ENCODE measurements at regions not wholly inside any gene's neighbourhood (a gene's known extent, or its start where the extent isn't known, plus 50 kb on each side); places are given as distances from the start of the nearest gene placed in this dataset.

GRCh38 chr13:86660090-86660489 lies 860.9 kb upstream of the SLITRK6 start:
- H3K36me3 Mint-ChIP-seq = no peaks in the 10 kb centered on the region
- ChIA-PET CTCF (no interaction called here), POLR2A (no interaction called here)
- H3K27ac Mint-ChIP-seq = no peak overlapping the region
- no peak overlapping the region for H3K4me3 Mint-ChIP-seq
- peaks cover 25% of the 10 kb centered on the region for H3K9me3 Mint-ChIP-seq
- TF ChIP-seq JAZF1 (CRISPR knock-in tag; IDR thresholded peaks at IDR 0.05) (no peak), AR (CRISPR knock-in tag; IDR thresholded peaks at IDR 0.05) (no peak), ZNF671 (CRISPR knock-in tag; IDR thresholded peaks at IDR 0.05) (no peak), E2F4 (CRISPR knock-in tag; IDR thresholded peaks at IDR 0.05; ENCODE audit: borderline replicate concordance, low read depth) (no peak), NR3C1 (CRISPR knock-in tag; conservative IDR thresholded peaks at IDR 0.05; ENCODE audit: low read depth) (no peak)
- H3K4me1 Mint-ChIP-seq = peaks cover 8% of the 10 kb centered on the region
- no peak for ATAC-seq
- no peaks in the 10 kb centered on the region for H3K27me3 Mint-ChIP-seq (ENCODE audit: low read depth)
- DNase-seq (ENCODE audit: low spot score) = no peak

- ChIA-PET POLR2A (no interaction called here), CTCF (no interaction called here)
- Mint-ChIP-seq H3K9me3 (peaks cover 18% of the 10 kb centered on the region; the same call in 1 of the 2 replicates), H3K4me3 (no peak overlapping the region), H3K27ac (no peak overlapping the region), H3K4me1 (no peaks in the 10 kb centered on the region), H3K36me3 (no peaks in the 10 kb centered on the region), H3K27me3 (ENCODE audit: low read depth) (no peaks in the 10 kb centered on the region; the same call in 1 of the 2 replicates)
- ATAC-seq = no peak
- no peak for DNase-seq (ENCODE audit: low spot score)
- TF ChIP-seq MLX (CRISPR knock-in tag; IDR thresholded peaks at IDR 0.05) (no peak), IRF2 (CRISPR knock-in tag; IDR thresholded peaks at IDR 0.05; ENCODE audit: borderline replicate concordance, low read depth) (no peak), EMX1 (CRISPR knock-in tag; IDR thresholded peaks at IDR 0.05) (no peak), GRHL2 (CRISPR knock-in tag; IDR thresholded peaks at IDR 0.05; ENCODE audit: insufficient replicate concordance, severe bottlenecking) (no peak), SMAD4 (CRISPR knock-in tag; IDR thresholded peaks at IDR 0.05) (no peak), ZNF512 (CRISPR knock-in tag; IDR thresholded peaks at IDR 0.05; ENCODE audit: borderline replicate concordance) (no peak), JUN (CRISPR knock-in tag; IDR thresholded peaks at IDR 0.05) (no peak), NR3C1 (CRISPR knock-in tag; conservative IDR thresholded peaks at IDR 0.05; ENCODE audit: low read depth) (no peak), NR1H2 (CRISPR knock-in tag; IDR thresholded peaks at IDR 0.05) (no peak), ZNF219 (CRISPR knock-in tag; IDR thresholded peaks at IDR 0.05; ENCODE audit: borderline replicate concordance) (no peak)
- TF ChIP-seq, protein P1, sequence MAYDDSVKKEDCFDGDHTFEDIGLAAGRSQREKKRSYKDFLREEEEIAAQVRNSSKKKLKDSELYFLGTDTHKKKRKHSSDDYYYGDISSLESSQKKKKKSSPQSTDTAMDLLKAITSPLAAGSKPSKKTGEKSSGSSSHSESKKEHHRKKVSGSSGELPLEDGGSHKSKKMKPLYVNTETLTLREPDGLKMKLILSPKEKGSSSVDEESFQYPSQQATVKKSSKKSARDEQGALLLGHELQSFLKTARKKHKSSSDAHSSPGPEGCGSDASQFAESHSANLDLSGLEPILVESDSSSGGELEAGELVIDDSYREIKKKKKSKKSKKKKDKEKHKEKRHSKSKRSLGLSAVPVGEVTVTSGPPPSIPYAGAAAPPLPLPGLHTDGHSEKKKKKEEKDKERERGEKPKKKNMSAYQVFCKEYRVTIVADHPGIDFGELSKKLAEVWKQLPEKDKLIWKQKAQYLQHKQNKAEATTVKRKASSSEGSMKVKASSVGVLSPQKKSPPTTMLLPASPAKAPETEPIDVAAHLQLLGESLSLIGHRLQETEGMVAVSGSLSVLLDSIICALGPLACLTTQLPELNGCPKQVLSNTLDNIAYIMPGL (CRISPR knock-in tag; IDR thresholded peaks at IDR 0.05) = no peak
- TF ChIP-seq, protein P2, sequence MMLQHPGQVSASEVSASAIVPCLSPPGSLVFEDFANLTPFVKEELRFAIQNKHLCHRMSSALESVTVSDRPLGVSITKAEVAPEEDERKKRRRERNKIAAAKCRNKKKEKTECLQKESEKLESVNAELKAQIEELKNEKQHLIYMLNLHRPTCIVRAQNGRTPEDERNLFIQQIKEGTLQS (CRISPR knock-in tag; conservative IDR thresholded peaks at IDR 0.05) = no peak
Measured at GRCh38 chr13:86665842-86666241, 866.6 kb upstream of the SLITRK6 start.

Data from WTC11 (cell line).